B cell (primary cell): ENCODE measurements at regions not wholly inside any gene's neighbourhood (a gene's known extent, or its start where the extent isn't known, plus 50 kb on each side); places are given as distances from the start of the nearest gene placed in this dataset.

Experiments
- ATAC-seq: fragments of 200-7000 bp; cut with Tn5 transposase; one replicate; pipeline ENCODE4 v1.10.0; 2021; ENCODE audit warnings: low read depth, mild to moderate bottlenecking, moderate number of reproducible peaks, moderate library complexity
- CTCF ChIA-PET: fragments of 350-600 bp; sonication (Branson Sonifier 250); formaldehyde crosslinking; loops from one replicate; lab custom pipeline; 2021; ENCODE audit warnings: antibody characterized with exemption, inconsistent platforms; lab: Charles Lee
- POLR2A ChIA-PET: fragments of 350-600 bp; sonication (Branson Sonifier 250); formaldehyde crosslinking; loops from one replicate; lab custom pipeline; 2021; ENCODE audit warnings: antibody characterized with exemption; lab: Charles Lee
- DNase-seq: peaks from one replicate; pipeline ENCODE4 v3.0.0; 2013
- H2AFZ ChIP-seq: 2 replicates; pipeline ENCODE4 v1.6.1; 2012; ENCODE audit warnings: mild to moderate bottlenecking, low read depth, low read length; ENCODE audit not compliant: insufficient read depth, poor library complexity, severe bottlenecking
- H3K27ac ChIP-seq, 2 donors: 1 replicate in 1 of 2; 2 replicates in 1 of 2; pipeline ENCODE4 v1.5.1; 2012 to 2013; ENCODE audit warnings: low read length in 2 of 2, mild to moderate bottlenecking in 2 of 2, moderate library complexity in 1 of 2
- H3K27me3 ChIP-seq, 4 experiments: fragments of 200-600 bp in 1 of 4; sonication (generic) in 1 of 4; replicated peaks in 1 of 4; 1 replicate in 2 of 4; 2 replicates in 2 of 4; pipeline versions ENCODE4 v1.6.1 to v1.7.0; 2013 to 2016; ENCODE audit warnings: low read length in 3 of 4, mild to moderate bottlenecking in 2 of 4, mixed read lengths in 1 of 4, moderate library complexity in 1 of 4; ENCODE audit not compliant: insufficient read depth in 4 of 4, control insufficient read depth in 3 of 4; ENCODE audit errors: control extremely low read depth in 1 of 4
- H3K36me3 ChIP-seq, 2 experiments: replicated peaks in 1 of 2; 1 replicate in 1 of 2; 2 replicates in 1 of 2; pipeline versions ENCODE4 v1.6.1 to v1.7.1; 2013; ENCODE audit warnings: low read length in 1 of 2; ENCODE audit not compliant: insufficient read depth in 2 of 2, control insufficient read depth in 1 of 2; ENCODE audit errors: control extremely low read depth in 1 of 2, extremely low read depth in 1 of 2
- H3K4me1 ChIP-seq, 2 donors: fragments of 200-600 bp in 1 of 2; sonication (generic) in 1 of 2; 1 replicate in 1 of 2; 2 replicates in 1 of 2; pipeline versions ENCODE4 v1.5.1 to v1.6.1; 2013 to 2017; ENCODE audit warnings: low read length in 2 of 2; ENCODE audit not compliant: control insufficient read depth in 2 of 2, insufficient read depth in 2 of 2
- H3K4me2 ChIP-seq: replicated peaks from 2 replicates; pipeline ENCODE3; 2012; ENCODE audit warnings: mild to moderate bottlenecking, low read depth, low read length; ENCODE audit not compliant: poor library complexity, severe bottlenecking
- H3K4me3 ChIP-seq, 5 experiments: fragments of 200-600 bp in 1 of 5; sonication (generic) in 1 of 5; 1 replicate in 3 of 5; 2 replicates in 2 of 5; pipeline versions ENCODE4 v1.5.1 to v1.7.0; 2011 to 2016; ENCODE audit warnings: low read length in 4 of 5, mild to moderate bottlenecking in 4 of 5, low read depth in 2 of 5, control low read depth in 1 of 5, moderate library complexity in 1 of 5; ENCODE audit not compliant: insufficient read depth in 1 of 5; ENCODE audit errors: control extremely low read depth in 1 of 5, extremely low read depth in 1 of 5
- H3K79me2 ChIP-seq: fragments of 200-600 bp; sonication (generic); one replicate; pipeline ENCODE4 v1.6.0; 2016; ENCODE audit warnings: low read length; ENCODE audit not compliant: control insufficient read depth, insufficient read depth
- H3K9ac ChIP-seq: fragments of 200-600 bp; sonication (generic); 2 replicates; pipeline ENCODE4 v1.6.1; 2017; ENCODE audit warnings: mild to moderate bottlenecking, low read length, moderate library complexity
- H3K9me3 ChIP-seq, 3 donors: one replicate each; pipeline versions ENCODE4 v1.6.1 to v1.7.1; 2013; ENCODE audit warnings: low read length in 2 of 3; ENCODE audit not compliant: control insufficient read depth in 2 of 3, insufficient read depth in 1 of 3; ENCODE audit errors: control extremely low read depth in 1 of 3
- H4K20me1 ChIP-seq: 2 replicates; pipeline ENCODE4 v1.6.0; 2012; ENCODE audit warnings: mild to moderate bottlenecking, low read length; ENCODE audit not compliant: insufficient read depth, control insufficient read depth, poor library complexity, severe bottlenecking
- H3K27ac Mint-ChIP-seq: one replicate; pipeline ENCODE4 v1.8.0; 2021; ENCODE audit warnings: mixed read lengths
- H3K27me3 Mint-ChIP-seq: one replicate; pipeline ENCODE4 v1.8.0; 2021; ENCODE audit warnings: mixed read lengths
- H3K4me1 Mint-ChIP-seq: one replicate; pipeline ENCODE4 v1.8.0; 2021; ENCODE audit warnings: mixed read lengths
- H3K4me3 Mint-ChIP-seq: one replicate; pipeline ENCODE4 v1.8.0; 2021; ENCODE audit warnings: mixed read lengths
- H3K9me3 Mint-ChIP-seq: one replicate; pipeline ENCODE4 v1.8.0; 2022; ENCODE audit warnings: mixed read lengths; ENCODE audit not compliant: insufficient read depth
- CTCF ChIP-seq: fragments of 200-600 bp; IDR thresholded peaks from one replicate; pipeline ENCODE4 v1.8.0; 2022; ENCODE audit warnings: antibody characterized with exemption, mild to moderate bottlenecking
- EZH2 ChIP-seq: IDR thresholded peaks from 2 replicates; pipeline ENCODE4 v1.6.1; 2012; ENCODE audit warnings: borderline replicate concordance, low read depth, mild to moderate bottlenecking, moderate library complexity, low read length; ENCODE audit not compliant: insufficient read depth, poor library complexity, severe bottlenecking
- WGBS: methylation state at CpG from one replicate; pipeline ENCODE4 v1.1.5; 2013; ENCODE audit warnings: missing lambda C conversion rate; ENCODE audit not compliant: insufficient coverage; 5-methylcytosine and 5-hydroxymethylcytosine counted together
- intact Hi-C: fragments of 100-400 bp; cut with micrococcal nuclease; formaldehyde crosslinking; loops from one replicate; pipeline ENCODE4 v1.10.0; 2022

DNA sequence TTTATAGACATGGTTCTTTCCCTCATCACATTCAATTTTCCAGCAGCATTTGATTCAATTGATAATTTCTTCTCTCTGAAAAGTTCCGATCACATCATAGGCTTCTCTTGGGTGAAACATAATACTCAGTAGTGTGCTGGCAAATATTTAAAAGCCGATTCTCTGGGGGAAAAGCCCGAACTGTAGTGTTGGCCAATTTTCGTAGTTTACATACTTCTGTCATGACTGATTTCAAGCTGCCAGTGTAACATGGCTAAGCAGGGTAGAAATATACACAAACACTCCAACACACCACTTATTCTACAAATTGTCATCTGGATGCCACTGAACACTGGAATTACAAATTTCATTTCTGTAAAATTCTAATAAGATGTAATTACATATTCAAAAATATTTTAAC lies 56.1 kb upstream of the FREM2 start:
- H3K9ac ChIP-seq, result no peak overlapping the region
- no peak overlapping the region for H2AFZ ChIP-seq
- intact Hi-C loops, result no loop called here
- DNase-seq (no peak), ATAC-seq (no peak)
- H3K4me1 ChIP-seq, result no peaks in the 10 kb centered on the region
- H3K27me3 ChIP-seq, result no peaks in the 10 kb centered on the region
- ChIA-PET CTCF (no interaction called here), POLR2A (no interaction called here)
- no peaks in the 10 kb centered on the region for H3K9me3 ChIP-seq
- no peak overlapping the region for H3K4me3 ChIP-seq
- no peaks in the 10 kb centered on the region for H4K20me1 ChIP-seq
- 86% methylated on average over 3 of the region's 4 CpGs for WGBS
- no peaks in the 10 kb centered on the region for H3K79me2 ChIP-seq
- H3K36me3 ChIP-seq, result no peaks in the 10 kb centered on the region
- no peak for TF ChIP-seq EZH2
- TF ChIP-seq CTCF, result no peak
- Mint-ChIP-seq H3K27ac (no peak overlapping the region), H3K4me1 (no peaks in the 10 kb centered on the region), H3K4me3 (no peak overlapping the region), H3K27me3 (no peaks in the 10 kb centered on the region), H3K9me3 (no peaks in the 10 kb centered on the region)
- H3K4me2 ChIP-seq, result no peak overlapping the region
- no peak overlapping the region for H3K27ac ChIP-seq

DNA sequence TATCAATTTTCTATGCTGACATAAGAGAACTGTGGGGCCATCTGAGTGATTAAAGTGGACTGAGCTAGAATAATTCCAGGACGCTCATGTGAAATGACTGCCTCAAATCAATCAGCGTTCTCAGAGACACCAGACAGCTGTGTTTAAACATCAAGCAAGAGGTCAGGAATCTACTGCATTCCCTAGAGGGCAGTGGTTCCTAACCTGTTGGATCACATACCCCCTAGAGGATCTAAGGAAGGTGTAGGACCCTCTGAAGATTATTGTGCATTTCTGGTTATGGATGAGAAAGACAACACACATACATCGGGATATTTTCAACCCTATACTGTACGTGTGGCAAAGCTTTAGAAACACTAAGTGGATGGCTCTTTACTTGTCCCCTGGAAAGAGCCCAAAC lies 51.8 kb upstream of the FREM2 start:
- CTCF ChIA-PET, result no interaction called here
- intact Hi-C loops, result no loop called here
- H3K27ac Mint-ChIP-seq, result no peak overlapping the region

More for the DNA sequence above, 51.8 kb upstream of the FREM2 start:
- no peak overlapping the region for H2AFZ ChIP-seq
- no peak overlapping the region for H3K4me3 ChIP-seq
- no peak for TF ChIP-seq EZH2
- DNase-seq, result no peak
- H3K27ac ChIP-seq, result no peak overlapping the region
- H3K9me3 Mint-ChIP-seq, result no peaks in the 10 kb centered on the region
- no peak overlapping the region for H3K9ac ChIP-seq
- H3K4me1 Mint-ChIP-seq, result no peaks in the 10 kb centered on the region
- no peak overlapping the region for H3K4me2 ChIP-seq
- H3K79me2 ChIP-seq, result no peaks in the 10 kb centered on the region
- H4K20me1 ChIP-seq, result no peaks in the 10 kb centered on the region
- ATAC-seq, result no peak
- H3K4me1 ChIP-seq, result no peaks in the 10 kb centered on the region
- H3K36me3 ChIP-seq, result no peaks in the 10 kb centered on the region
- no peaks in the 10 kb centered on the region for H3K27me3 Mint-ChIP-seq
- POLR2A ChIA-PET, result no interaction called here
- 75% methylated on average over 2 of the region's 4 CpGs for WGBS
- H3K4me3 Mint-ChIP-seq, result no peak overlapping the region
- H3K9me3 ChIP-seq, result no peaks in the 10 kb centered on the region
- H3K27me3 ChIP-seq, result no peaks in the 10 kb centered on the region
